GM19239 (cell line): ENCODE measurements at regions not wholly inside any gene's neighbourhood (a gene's known extent, or its start where the extent isn't known, plus 50 kb on each side); places are given as distances from the start of the nearest gene placed in this dataset.

Experiments
- DNase-seq: peaks from one replicate; pipeline ENCODE4 v3.0.0; 2011; ENCODE audit warnings: low spot score; ENCODE audit not compliant: insufficient read length
- FAIRE-seq: peaks from 2 replicates; lab custom pipeline; 2011; peaks lifted over from hg19 to GRCh38; lab: Jason Lieb, UNC

- DNase-seq = no peak
These were observed 217.0 kb downstream of the OSR1 start for GRCh38 chr2:19141234-19142004.

GRCh38 chr2:19140463-19141208 is 217.8 kb downstream of the OSR1 start:
- DNase-seq (no peak), FAIRE-seq (no peak)

More at GRCh38 chr2:19141234-19142004, 217.0 kb downstream of the OSR1 start:
- no peak for FAIRE-seq

GRCh38 chr2:19139386-19139785 is 219.0 kb downstream of the OSR1 start:
- no peak for FAIRE-seq

GRCh38 chr2:19138264-19138825 is 220.1 kb downstream of the OSR1 start:
- FAIRE-seq = no peak
- no peak for DNase-seq

More at GRCh38 chr2:19139386-19139785, 219.0 kb downstream of the OSR1 start:
- DNase-seq = no peak

GRCh38 chr2:19137433-19137832 is 221.0 kb downstream of the OSR1 start:
- FAIRE-seq (no peak), DNase-seq (no peak)

DNA sequence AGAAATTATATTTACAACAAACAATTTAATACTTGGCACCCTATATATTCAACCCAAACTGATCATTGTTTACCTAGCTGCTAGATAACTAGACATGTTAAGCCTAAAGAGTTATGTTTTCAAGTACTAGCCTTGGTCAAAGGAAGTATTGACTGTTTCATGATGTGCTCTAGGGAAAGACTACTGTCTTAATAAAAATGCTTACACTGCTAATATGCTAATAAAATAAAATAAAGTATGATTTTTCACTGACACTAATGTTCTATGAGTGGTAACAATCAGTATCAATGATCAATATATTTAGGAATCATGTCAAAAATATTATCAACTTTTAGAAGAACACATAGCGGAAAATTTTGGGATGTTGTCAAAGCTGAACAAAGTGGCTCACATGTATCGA is 225.5 kb downstream of the OSR1 start:
- no peak for FAIRE-seq
- DNase-seq = no peak

DNA sequence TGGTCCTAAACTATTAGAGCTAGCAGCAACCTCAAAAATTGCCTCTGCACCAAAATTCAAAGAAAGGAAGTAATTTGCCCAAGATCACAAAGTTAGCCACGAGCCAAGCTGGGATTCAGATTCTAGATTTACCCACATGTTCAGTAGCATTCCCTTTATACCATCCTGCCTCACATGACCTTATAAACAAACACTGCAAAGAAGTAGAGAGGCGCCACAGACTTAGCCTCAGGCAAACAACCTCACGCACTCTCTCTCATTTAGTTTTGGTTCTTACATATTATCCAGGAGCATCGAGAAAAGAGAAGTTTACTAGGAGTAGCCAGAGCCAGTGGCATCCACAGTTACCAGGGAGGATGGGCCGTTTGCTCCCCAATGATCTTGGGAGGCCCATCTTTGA is 226.6 kb downstream of the OSR1 start:
- FAIRE-seq = no peak
- no peak for DNase-seq

GRCh38 chr2:19128148-19128547 is 230.3 kb downstream of the OSR1 start:
- no peak for DNase-seq
- FAIRE-seq = no peak

GRCh38 chr2:19127616-19128015 is 230.8 kb downstream of the OSR1 start:
- DNase-seq = no peak
- FAIRE-seq = no peak

DNA sequence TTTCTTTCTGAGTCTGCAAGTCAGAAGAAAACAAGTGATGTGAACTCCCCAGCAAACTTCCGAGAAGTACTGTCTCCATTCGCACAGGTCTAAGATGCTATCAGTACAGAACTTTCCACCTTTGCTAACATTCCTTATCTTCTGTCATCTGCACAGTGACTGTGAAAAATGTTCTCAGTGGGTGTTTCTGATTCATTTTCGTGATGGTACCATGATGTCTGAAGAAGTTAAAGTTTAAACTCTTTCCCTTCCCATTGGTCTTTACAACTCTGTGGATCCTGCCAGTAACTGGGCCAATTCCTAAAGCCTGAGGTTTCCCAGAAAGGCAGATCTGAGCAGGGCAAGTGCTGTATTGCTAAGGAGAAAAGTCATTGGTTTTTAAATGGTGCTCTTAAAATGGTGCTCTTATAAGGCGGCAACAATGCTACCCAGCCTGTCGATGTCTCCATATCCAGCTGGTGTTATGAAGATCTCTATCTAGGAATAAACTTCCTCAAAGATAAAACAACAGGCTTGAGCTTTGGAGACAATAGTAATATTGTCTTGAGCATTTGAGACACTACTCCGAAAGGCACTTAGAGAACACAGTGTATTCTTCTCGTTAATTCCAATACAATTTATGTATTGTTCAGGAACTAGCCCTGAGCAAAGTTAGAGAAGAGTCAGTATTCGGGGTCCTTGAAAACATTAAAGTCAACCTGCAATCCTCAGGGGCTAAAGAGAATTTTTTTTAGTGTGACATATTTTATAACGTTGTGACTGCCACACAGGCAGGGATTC is 232.3 kb downstream of the OSR1 start:
- FAIRE-seq (no peak), DNase-seq (no peak)

GRCh38 chr2:19124135-19124534 is 234.3 kb downstream of the OSR1 start:
- FAIRE-seq (no peak), DNase-seq (no peak)

DNA sequence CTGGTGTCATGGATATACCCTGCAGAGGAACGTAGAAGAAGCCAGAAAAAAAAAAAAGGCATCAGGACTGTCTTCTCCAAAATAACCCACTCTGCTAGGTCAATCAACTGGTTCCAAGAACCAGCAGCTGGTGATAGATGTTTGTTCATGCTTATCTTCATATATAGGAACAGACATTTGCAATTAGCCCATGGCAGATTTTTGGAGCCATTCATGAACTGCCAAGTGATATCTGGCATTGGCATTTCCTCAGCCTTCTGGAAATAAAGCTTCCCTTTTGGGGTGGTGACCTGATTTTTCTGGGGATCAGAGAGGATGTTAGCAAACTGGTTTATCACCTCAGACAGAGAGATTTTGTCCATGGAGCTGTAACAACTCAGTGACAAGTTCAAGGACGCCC is 234.9 kb downstream of the OSR1 start:
- no peak for DNase-seq
- no peak for FAIRE-seq

- no peak for FAIRE-seq
- DNase-seq = no peak
These were observed 236.2 kb downstream of the OSR1 start for GRCh38 chr2:19122220-19122619.

DNA sequence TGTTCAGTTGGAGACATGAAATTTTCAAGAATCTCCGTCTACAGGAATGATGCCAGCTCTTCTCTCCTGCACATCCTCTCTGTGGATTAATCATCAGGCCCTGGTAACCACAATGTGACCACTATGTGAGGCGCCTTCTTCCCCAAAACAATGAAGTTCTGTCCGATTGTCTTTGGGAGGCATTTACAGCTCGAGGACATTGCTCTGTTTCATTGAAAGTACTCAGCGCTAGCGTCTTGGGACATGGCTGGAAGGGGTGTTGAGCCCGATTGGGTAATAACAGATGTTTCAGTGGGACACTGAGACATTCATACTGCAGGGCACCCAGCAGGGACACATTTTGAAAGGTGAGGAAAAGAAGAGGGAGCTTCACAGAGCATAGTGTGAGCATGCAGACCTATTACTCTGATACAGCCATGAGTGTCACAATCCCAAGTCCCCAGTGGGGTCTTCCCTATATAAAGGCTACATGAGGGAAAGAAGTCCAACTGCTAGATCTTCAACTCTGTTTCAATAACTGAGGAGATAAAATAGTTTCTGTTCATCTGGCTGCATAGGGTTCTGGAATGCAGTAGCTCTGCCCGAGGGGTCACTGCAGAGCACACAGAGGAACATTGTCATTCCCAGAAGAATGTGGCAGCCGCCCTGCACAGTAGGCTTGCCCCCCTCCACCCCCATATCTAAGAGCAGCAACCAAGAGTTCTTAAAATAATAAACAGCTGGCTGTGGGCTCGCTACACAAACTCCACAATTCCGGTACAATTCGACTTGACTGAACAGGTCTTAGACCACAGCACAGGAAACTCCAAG is 237.3 kb downstream of the OSR1 start:
- DNase-seq (no peak), FAIRE-seq (no peak)

DNA sequence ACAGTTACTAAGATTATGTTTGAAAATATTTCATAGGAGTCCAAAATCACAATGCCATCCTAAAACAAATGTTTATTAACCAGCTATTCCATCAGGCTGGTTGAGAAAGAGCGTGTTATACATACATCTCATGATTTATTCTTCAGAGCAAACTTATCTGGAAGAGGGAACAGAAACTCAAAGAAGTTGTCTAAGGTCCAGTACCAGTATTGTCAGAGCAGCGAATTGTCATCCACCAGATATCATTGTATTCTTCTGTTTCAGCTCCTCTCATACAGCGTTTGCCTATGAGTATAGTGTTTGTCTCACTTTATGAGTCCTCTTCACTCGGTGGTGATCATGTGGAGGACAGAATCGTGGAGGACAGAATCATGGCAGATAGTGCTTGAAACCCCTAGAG is 238.2 kb downstream of the OSR1 start:
- DNase-seq (no peak), FAIRE-seq (no peak)

DNA sequence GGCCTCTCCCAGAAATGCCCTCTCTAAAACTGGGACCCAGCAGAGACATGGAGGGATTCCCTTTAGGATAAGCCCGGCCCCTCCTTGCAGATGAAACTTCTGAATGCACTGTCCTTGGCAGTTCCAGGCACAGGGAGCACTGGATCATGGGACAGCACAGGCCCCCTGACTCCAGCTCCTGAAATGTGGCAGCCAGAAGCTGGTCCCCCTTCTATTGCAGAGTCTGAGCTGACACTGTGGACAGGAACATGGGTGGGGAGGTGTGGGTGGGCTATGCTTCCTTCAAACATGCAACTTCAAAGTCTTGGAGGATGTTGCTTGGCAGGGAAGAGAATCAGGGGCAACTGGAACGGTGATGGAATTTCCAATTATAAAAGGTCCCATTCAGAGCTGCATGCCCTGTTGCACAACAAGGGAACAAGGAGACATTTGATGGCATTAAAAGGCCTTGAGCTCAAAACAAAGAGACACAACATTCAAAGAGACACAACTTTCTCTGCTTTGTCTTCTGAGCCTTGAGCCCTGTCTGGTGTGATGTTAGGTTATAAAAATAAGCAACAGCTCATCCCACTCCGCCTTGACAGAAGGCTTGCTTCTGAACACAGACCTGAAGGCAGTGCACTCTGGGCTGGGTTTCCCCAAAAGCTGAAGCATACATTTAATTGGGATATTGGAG is 239.0 kb downstream of the OSR1 start:
- no peak for DNase-seq
- FAIRE-seq = no peak

GRCh38 chr2:19116918-19117317 is 241.5 kb downstream of the OSR1 start:
- DNase-seq = no peak
- no peak for FAIRE-seq

DNA sequence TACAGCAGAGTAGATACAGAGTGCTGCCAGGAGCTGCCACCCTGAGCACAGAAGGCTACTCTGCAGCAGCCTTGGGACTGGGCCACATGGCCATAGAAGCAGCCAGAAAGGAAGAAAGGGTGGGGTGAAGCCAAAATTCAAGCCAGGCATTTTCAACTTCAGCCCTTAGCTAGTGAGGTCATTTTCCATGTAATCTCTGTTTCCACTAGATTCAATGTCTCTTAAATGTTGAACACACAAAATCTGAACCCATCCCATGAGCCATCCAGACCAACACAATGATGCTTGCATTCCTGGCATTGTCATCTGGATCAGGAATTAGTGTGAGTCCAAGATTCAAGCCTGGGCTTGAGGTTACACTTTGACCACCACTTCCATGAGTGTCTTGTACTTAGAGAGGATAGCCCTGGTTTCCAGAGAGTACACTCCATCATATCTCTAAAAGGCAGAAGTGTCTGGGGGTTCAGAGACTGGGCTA is 243.6 kb downstream of the OSR1 start:
- no peak for FAIRE-seq
- no peak for DNase-seq

GRCh38 chr2:19114126-19114525 is 244.3 kb downstream of the OSR1 start:
- no peak for FAIRE-seq
- no peak for DNase-seq
